GM18520 (cell line): ENCODE measurements at regions not wholly inside any gene's neighbourhood (a gene's known extent, or its start where the extent isn't known, plus 50 kb on each side); places are given as distances from the start of the nearest gene placed in this dataset.

Experiments used
- ATAC-seq: cut with Tn5 transposase; IDR thresholded peaks from one replicate; pipeline ENCODE4 v1.9.1; 2021; ENCODE audit not compliant: unreplicated experiment

DNA sequence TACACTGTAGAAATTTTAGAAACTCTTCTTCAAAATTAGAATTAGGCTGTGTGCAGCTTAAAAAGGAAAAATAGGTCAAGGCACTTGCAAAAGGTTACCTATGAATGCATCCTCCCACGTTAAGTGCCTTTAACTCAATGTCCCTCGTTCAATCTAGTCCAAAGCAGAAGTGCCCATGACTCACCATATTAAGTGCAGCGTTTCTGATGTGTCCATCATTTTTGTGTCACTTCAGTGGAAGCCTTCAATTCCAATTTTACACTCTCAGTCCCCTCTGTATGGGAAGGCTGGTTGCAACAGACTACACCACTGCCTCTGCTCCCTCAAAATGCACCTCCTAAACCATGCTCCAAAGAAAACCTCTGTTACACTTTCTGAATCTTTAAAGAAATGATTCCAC lies 53.4 kb downstream of the FOXB1 start:
- ATAC-seq, result no peak

GRCh38 chr15:60059186-60059585 lies 55.1 kb downstream of the FOXB1 start:
- ATAC-seq, result no peak

- ATAC-seq, result no peak
Observed at GRCh38 chr15:60061758-60062157, 57.6 kb downstream of the FOXB1 start.

- ATAC-seq, result no peak
Observed at GRCh38 chr15:60062826-60063225, 58.7 kb downstream of the FOXB1 start.

DNA sequence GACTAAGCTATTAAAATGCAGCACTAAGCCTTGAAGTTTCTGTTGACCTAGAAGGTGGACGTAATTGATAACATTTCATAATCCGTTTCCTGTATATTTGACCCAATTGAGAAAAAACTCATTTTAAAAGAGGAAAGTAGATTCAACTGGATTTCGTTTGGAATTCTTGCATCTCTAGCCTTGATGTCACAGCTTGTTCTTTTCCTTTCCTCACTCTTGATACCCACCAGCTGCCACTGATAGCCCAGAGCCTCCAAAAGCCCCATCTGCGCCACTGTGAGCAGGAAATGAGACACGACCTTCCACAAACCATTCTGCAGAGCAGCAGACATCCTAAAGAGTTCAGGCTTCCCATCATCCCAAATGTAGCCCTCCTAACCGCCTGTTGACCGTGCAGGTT lies 61.8 kb downstream of the FOXB1 start:
- no peak for ATAC-seq

DNA sequence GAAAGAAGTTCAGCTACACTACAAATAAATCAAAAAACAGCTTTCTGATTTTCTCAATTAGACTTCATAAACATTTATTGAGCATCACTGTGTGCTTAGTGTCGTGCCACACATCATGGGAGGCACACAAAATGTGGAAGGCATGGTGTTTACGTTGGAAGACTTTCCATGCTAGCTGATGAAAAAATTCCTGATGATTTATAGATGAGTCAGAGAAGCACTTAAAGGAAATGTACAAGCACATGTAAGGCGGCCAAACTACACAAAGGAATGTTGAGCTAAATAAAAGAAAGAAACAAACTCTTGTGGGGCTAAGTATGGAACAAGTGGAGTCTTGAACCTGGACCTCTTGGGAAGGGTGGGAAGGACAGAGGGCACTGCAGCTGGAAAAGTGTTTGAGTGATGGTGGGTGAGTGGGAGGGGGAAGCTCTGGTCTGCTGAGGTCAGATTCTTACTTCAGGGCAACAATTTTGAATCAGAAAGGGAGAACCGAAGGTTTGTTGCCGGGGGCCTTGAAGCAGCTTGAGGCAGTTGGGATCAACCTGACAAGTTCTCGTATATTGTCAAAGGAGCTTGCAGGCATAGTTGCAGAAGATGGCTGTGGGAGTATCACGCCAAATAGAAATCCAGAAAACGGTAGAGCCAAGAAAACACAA lies 66.9 kb downstream of the FOXB1 start:
- ATAC-seq, result no peak

- ATAC-seq, result no peak
Observed at GRCh38 chr15:60072826-60073465, 68.8 kb downstream of the FOXB1 start.

- ATAC-seq, result no peak
Observed at GRCh38 chr15:60073466-60073840, 69.3 kb downstream of the FOXB1 start.

GRCh38 chr15:60074181-60074885 lies 70.2 kb downstream of the FOXB1 start:
- no peak for ATAC-seq

- ATAC-seq, result no peak
Observed at GRCh38 chr15:60076045-60076444, 71.9 kb downstream of the FOXB1 start.

- no peak for ATAC-seq
Observed at GRCh38 chr15:60076582-60077276, 72.6 kb downstream of the FOXB1 start.

DNA sequence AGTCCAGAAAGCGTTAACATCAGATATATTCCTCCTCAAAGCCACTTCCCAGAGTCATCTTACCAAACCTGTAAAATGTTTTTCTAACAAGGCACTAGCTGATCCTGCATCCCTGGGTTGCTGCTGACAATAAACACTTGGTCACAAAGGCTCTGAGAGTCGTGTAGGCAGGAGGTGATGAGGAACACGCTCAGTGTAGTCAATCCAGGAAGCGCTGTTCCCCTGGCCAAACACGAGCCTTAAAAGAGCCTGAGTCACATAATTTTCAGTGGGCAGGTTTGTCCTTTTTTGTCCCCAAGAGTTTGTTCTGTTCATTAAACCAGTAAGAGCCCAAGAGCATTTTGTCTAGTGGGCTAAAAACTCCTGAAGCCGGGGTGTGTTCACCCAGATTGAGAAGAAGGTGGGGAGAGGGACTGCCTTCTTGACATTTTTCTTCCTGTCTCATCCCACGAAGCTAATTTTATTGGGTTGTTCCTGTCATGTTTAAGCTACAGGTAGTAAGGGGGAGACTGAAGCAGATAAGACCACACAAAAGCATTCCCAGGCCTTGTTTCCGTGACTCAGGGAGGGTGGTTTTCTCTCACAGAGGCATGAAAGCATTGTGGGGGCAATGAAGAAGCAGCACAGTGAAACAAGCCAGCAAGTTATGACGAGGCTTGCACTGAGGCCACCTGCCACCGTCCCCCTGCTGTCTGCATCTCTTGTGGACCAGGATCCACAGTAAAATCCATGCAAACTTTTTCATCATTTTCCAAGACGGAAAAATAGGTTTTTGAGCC lies 73.7 kb downstream of the FOXB1 start:
- ATAC-seq, result no peak

GRCh38 chr15:60079210-60079609 lies 75.1 kb downstream of the FOXB1 start:
- ATAC-seq, result no peak

DNA sequence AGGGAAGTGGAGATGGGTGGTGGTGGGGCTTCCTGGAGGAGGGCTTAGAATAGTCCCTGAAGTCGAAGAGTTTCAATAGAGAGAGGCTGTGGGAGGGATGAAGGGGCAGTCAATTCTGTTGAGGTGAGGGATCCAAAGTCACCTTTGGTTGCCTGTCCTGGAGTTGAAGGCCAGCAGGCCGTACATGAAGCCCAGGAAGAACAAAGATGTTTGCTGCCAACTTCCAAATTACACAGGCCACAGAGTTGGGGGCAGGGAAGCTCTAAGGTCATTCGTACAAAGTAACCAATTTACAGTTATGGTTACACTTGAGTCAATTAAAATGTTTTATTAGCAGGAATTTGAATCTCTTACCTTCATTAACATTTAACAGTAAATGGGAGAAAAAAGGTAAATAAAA lies 77.9 kb downstream of the FOXB1 start:
- no peak for ATAC-seq

- no peak for ATAC-seq
Observed at GRCh38 chr15:60083318-60083717, 79.2 kb downstream of the FOXB1 start.

DNA sequence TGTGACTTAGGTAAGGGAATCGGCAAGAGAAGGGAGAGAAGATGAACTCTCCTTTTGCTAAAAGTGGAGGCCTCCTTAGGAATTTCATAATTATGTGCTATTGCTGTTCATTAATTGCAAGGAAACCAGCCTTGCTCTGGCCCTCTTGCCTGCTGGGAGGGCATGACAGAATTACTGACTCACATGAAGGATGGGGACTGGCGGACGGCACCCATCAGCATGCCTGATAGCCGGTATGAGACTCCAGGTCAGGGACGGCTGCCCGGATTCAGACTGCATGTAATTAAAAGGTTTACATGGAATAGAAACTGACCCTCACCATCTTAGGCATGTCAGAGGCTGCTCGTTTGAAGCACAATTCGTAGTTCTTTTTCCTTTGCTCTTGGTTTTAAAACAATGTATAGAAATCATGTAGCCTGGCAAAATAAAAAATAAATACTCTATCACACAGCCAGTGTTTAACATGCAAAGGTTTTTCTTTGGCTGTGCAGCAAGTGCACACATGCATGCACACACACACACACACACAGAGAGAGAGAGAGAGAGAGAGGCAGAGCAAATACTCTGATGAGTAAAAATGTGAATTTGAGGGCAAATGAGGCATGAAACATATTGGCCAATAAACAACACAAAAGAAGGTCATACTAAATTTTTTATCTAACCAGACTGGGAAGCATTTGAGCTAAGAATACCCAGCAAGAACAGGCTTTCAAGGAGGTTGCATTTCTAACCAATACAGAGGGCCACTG lies 82.7 kb downstream of the FOXB1 start:
- no peak for ATAC-seq

DNA sequence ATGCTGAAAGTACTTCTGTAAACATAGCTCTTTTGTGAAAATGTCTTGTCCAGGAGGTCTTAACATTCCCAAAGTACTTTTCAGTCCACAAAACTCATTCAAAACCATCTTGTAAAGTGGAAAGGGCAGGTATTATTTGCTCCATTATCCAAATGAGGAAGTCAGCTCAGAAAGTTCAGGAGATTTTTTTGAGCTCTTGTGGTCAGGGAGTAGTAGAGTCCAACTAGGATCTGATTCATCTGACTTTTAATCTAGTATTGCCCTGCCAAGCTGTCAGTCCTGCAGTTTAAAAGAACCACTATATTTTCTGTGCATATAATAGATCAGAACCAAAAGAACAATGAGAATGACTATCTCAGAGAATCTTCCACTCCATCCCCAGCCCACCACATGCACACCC lies 83.5 kb downstream of the FOXB1 start:
- ATAC-seq, result no peak

DNA sequence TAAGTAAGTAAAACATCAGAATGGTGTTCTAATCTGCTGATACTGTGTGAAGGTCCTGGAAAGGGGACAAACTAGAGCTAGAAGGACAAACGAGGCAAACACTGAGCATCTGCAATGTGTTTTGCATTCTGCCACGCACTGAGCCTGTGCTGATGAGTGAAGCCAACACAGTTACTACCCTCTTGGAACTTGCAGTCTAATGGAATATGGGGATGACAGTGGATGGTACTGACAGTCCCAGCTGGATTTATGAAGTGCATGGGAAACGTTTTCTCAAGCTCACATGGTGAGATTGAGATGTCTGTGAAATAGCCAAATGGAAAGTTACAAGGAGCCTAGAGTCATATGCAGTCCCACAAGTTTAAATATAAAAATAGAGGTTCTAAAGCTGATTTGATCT lies 86.6 kb downstream of the FOXB1 start:
- ATAC-seq, result no peak

- no peak for ATAC-seq
Observed at GRCh38 chr15:60091157-60091556, 87.0 kb downstream of the FOXB1 start.

DNA sequence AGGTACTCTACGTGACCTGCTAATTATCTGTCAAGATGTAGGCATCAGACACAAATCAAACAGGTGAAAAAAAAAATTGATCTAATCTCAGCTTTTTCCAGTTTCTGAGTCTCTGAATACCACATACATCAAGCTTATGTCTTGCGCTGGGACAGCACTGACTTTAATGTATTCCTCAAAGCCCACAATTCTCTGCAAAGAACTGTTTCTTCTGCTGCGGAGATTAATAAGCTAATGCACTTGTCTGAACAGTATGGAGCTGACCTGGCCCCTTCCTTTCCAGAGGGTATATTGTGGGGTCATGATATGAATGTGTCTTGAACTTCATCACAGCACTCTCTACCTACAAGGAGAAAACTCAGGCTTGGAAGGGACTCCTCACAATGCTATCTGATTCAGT lies 87.8 kb downstream of the FOXB1 start:
- no peak for ATAC-seq
